ENCODE measurements at regions not wholly inside any gene's neighbourhood (a gene's known extent, or its start where the extent isn't known, plus 50 kb on each side); places are given as distances from the start of the nearest gene placed in this dataset.

DNA sequence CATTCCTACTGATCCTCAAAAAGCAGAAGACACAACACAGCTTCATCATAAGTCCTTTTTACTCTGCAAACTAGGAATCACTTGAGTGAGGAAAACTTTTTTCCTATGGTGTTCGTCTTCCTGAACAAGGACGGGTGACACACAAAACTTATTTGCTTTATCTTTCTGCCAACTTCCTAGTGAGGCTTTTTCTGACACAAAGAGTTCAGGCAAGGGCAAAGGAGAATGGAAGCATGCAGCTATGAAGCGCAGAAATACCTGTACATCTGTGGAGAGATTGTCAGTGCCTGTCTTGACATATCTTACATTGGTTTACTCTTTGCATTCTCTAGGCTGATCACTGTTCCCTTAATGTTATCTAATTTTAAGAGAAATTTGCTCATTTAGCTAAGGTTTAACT, 548.0 kb upstream of the IGFBP7 start:
- DNase-seq = no peak

DNA sequence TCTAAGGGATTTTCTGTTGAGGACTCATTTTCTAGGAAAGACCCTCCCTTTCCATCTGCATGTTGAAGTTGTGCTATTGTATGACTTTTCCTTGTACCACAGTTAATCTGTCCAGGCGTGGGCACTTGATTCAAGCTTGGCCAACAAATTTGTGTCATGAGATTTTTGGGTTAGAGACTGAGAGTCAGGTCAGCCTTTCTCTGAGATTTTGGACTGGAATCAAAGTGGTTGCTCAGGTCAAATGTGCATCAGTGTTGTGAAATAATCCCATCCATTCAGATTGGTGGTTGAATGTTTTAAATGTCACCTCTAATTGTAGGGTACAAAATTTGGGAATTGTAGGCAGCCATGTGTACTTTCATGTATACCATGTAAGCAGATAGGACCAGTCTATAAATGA, 545.2 kb upstream of the IGFBP7 start:
- DNase-seq = no peak

DNA sequence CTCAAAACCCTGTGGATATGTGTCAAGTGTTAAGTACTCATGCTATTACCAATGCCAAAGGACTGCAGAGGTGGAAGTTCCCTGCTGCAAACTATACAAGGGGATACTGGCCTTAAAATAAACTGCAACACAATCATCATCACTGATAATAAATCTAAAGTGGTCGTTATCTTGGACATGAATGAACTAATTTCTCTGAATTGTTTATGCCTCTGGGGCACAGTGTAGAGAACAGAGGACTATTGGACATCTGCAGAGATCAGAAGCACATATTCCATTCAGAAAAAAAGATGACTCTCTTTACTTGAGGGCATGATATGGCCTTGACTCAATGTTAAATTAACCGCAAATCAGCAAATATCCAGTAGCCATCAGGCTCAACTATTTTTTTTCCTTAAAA, 542.6 kb upstream of the IGFBP7 start:
- no peak for DNase-seq

DNA sequence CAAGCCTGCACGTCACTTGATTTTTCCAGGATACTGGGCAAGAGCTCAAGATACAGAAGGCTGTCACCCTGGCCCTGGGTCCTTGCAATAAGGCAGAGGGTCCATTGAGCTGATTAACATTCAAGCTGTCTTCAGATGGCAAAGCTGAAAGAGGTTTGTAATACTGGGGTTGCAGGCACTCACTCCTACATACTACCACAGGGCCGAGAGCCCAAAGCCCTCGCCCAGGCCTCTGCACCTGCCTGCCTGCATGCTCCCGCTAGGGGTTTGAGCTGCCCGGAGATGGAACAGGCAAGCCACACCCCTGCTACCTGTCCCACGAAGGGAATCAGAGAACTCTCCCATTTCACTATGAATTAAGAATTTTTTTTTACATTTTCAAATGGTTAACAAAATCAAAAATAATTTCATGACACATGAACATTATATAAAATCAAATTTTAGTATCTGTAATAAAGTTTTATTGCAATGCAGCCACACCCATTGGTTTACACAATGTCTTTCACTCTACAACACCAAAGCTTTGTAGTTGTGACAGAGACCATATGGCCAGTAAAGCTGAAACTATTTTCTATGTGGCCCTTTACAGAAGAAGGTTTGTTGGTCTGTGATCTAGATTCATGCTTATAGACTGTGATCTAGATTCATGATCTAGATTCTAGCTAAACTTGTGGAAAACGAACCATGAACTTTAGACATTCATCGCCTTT, 530.4 kb upstream of the IGFBP7 start:
- no peak for DNase-seq

DNA sequence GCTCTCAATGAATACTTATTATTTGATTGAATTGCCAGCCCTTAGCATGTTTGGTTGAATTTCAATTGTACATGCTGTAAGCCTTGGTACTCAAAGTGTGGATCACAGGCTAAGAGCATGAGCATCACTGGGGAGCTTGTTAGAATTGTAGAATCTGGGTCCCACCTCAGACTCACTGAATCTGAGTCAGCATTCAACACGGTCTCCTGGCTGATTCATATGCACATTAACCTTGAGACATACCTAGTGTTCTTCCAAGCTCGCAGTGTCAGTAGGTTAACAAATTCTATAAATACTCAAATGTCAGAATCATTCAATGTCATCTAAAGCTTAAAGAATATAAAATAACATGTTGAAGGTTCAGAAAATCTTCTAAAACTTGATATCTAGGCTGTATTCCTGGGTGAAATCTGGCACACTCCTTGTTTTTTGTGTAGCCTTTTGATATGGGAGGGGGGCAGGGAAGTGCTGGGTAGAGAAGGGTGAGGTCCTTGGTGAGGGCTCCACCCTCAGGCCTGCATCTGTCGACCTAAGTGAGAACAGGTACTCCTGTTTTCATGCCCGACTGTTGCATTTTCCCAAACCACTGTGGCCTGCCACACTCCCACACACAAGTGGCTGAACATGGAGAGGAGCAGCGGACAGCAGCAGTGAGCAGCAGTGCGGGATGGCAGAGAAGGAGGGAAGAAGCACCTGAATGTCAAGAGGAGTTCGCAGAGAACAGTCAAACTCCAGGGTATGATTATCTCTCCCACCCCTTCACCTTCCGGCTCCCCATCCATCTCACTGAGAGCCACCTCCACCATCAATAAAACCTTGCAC, 529.6 kb upstream of the IGFBP7 start:
- DNase-seq = no peak

DNA sequence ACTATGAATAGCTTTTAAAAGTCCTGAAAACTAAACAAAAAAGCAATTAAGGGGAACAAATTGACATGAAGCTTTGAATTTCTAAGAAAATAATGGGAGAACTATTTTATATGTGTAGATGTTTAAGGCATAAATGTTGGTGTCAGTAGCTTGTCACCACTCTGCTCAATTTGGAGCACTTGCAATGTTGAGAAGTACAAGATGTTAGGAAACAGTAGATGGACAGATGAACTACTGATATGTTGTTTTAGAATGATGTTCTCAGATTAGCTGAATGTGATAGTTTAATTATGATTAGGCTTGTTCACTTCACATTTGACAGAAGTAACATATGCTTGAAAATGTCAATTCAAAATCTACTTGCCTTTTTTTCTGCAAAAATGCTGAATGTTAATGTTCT, 525.7 kb upstream of the IGFBP7 start:
- DNase-seq = no peak

DNA sequence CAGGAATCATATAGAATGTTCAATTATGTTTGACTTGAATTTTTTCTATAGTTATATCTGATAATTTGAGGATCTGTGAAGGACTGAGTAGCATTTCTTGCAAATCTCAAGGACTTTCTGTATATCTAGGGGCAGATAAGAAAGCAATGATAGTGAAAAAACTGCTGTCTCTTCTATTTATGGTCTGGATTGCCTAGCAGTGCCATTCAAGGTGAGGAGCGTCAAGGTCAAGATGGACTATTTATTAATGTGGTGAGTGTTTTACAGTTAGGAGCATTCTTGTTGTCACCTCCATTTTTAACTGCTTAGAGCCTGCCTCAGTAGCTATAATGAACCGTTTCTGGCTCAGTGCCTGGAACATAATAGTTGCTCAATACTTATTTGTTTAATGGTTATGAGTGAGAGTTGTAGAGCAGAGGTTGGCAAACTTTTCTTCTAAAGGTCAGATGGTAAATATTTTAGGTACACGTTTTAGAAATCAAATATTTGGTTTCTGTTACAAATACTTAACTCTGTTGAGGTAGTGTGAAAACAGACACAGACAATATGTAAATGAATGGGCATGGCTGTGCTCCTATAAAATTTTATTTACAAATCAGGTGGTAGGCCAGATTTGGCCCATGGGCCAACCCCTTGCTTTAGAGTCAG, 523.2 kb upstream of the IGFBP7 start:
- DNase-seq = no peak

DNA sequence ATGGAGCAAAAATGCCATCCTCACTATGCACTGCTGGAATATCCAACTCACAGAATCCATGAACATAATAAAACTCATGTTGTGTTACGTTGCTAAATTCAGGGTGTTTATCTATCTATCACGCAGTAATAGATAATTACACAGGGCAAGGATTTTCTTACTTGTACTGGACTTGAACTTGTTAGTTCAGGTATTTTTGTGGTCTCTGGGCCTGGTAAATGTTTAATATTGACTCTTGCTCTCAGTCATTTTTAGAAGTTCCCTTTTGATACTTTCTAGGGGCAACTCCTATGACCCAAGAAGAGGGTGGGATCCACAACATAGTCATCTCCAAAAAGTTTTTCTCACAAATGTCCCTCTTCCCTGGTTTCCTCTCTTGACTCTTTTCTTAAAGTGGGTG, 522.4 kb upstream of the IGFBP7 start:
- no peak for DNase-seq

DNA sequence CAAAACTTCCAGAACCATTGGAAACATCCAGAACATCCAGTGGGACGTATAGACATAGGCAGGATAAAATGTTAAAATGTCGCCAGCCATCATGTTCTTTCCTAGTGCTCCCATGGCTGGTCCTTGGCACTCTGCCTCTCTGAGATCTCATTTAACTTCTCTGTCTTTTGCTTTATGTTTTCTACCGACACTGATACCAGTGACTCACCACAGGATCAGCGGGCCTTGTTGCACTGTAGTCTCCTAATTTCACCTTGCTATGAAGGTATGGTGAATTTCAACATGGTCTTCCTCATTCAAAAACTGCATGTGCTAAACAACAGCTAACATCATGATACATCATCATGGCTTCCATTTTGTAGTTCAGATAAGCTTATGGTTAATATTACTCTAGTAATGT, 521.0 kb upstream of the IGFBP7 start:
- DNase-seq = no peak

DNA sequence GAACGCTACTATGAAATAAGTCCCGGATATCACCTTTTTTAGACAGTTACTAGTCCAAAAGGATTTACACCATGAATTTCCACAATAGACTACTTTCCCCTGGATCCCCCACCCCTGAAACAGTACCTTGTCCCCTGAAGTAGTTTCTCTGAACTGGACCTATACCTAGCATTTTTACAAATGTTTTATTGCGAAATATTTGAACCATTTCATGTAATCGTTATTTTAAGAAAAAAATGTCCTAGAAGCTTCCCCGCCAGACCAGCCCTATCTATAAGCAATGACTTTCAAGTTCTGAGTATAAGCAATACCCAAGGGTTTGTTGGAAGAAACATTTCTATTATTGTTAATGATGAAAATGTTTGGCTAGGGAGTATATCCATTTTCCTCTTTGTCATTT, 517.8 kb upstream of the IGFBP7 start:
- DNase-seq = no peak

DNA sequence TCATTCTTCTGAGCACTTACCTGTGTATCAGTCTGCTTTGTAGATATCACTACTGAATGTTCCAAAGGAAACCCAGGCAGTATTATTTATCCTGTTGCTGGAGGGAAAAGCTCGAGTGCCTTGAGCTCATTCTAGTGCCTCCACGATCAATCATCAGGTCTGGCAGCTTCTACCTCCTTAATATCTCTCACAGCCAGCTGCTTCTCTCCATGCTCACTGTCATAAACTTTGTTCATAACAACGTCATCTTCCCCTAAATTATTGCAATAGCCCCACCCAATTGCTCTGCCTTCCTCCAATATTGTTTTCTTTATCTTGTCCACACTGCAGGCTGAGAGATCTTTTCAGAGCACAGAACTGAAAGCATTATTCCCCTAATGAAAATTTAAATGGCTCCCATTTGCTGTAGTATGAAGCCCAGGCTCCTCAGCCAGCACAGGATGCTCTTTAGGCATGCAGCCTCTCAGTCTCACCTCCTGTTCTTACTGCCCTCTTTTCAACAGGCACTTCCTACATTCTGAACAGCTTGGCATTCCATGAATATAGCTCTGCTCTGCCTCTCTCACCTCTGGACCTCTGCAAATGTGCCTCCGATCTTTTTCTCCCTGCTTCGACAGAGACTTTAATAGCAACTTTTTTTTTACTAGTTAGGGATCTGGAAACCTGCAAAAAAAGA, 504.2 kb upstream of the IGFBP7 start:
- DNase-seq = no peak

DNA sequence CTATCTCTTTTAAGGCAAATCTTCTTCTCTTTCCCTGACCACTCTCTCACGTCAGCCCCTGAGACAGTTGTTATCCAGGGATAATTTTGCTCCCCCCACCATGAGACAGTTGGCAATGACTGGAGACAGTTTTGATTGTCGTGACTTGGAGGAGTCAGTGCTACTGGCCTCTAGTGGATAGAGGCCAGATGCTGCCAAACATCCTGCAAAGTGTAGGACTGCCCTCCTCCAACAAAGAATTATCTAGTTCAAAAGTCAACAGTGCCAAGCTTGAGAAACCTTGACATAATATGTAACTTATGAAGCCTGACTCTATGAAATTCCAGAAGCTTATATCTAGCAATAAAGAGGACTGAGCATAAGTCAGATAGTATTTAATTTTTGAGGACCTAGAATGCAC, 502.1 kb upstream of the IGFBP7 start:
- no peak for DNase-seq

DNA sequence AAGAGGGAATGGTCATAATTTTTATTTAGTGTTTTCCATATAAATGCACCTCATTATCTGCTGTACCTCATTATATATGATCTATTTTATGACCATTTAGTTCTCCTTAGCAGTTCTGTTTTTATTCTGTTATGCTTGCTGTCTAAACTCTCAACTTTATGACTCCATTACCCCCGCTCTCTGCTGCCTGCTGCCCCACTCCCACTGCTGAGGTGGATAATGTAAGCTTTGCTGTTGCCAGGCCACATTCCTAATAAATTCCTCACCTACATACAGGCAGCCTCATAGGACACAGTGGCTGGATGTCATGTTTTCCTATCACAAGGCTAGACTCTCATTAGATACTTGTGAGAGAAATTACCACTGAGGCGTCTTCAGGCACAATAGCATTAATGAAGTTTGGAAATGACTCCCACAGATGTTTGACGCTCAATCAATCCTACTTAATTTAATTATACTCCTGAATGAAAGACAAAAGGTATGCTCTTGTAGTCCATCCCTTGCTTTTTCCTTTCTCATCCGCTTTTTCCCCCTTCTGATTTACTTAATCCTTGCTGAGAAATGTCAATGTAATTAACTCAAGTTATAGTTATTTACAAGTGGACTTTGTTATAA, 497.5 kb upstream of the IGFBP7 start:
- DNase-seq = no peak

DNA sequence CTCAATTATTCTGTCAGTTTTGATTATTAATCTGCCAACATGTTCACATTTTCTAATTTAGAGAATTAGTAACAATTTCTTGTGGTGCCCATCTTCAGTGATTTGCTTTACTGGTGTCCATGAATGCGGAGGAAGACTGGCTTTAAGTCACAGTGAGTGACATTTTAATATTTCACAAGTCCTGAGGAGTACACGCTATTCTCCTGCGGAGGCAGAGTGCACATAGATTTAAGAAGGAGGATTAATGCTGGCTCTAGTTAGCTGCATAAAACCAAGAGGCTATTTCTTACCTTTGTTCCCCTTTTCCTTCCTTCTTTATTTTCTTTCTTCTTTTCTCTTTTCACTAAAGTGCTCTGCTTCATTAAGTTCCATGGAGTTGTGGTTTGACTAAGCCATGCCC, 495.2 kb upstream of the IGFBP7 start:
- no peak for DNase-seq

DNA sequence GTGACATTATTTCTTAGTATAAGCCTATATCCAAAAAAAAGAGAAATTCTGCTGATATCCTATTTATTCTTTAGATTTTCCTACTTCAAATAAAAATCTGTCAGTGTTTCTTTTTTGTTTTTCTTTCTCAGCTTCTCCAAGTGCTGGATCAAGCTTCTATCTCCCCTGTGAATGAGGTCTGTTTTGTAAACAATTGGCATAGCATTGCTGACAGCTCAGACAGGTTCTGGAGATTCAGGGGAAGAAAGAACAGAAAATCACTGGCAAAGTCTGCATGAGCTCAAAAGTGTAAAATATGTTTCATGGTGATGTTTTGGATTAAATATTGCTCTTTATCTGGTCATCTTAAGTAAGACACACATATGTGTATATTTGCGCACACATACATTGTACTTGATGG, 492.0 kb upstream of the IGFBP7 start:
- DNase-seq = no peak

DNA sequence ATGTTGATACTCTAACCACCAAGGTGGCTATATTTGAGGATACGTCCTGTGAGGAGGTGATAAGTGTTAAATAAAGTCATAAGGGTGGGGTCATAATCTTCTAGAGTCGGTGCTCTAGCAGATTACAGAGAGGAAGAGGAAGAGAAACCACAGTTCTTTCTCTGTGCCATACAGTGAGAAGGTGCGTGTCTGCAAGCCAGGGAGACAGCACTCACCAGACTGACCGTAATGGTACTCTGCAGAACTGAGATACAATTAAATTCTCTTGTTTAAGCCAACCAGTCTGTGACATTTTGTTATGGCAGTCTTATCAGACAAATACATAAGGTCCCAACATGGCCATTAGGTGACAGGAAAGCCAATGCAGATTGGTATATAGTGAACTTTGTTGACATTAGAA, 480.9 kb upstream of the IGFBP7 start:
- no peak for DNase-seq

DNA sequence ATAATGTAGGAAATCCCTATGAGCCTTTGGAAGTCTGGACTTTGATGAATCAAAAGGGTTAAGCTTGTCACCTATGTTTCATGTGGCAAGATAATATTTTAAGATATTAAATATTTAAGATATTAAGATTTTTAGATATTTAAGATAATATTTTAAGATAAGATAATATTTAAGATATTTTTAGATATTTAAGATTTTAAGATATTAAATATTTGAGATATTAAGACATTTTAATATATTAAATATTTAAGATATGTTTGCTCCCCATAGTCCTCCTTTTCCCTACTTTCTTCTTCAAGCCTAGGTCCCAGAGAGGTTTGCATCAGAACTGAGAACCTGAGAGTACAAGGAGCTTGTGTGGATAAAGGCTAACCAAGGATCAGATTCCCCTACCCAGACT, 478.4 kb upstream of the IGFBP7 start:
- no peak for DNase-seq

DNA sequence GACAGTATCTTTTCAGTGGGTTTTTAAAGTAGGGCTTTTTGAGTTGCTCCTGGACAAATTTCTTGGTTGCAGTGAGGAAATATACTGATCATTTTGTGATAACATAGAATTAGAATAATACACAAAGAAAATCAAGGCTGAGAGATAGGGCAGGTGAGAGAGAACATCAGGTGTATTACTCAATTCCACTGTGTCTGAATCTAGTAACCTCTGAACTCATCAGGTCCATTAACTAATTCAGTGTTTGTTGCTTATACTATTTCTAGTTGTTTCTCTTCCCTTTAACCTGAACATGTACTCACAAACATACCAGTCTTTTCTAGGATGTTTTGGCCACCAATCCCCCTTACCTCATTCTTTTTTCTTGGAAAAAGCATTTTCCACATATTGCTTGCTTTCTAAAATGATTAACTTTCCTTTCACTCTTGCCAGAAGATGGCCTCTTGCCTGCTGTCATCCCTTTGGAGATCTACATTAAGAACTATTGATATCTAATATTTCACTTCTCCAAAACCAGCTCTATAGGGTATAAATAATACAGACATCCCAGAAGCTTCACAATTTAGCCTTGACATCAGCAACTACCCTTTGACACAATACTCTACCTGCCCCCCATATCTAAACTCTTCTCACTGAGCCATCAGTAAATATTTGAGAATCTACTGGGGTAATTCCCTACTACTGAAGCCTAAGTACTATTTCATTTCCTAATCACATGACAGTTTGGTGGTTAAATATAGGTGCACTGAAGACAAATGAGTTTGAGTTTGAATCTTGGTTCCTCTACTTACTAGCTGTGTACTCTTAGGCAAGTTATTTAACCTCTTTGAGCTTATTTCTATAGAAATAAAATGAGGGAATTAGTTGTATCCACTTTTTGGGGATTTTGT, 470.8 kb upstream of the IGFBP7 start:
- DNase-seq = no peak

DNA sequence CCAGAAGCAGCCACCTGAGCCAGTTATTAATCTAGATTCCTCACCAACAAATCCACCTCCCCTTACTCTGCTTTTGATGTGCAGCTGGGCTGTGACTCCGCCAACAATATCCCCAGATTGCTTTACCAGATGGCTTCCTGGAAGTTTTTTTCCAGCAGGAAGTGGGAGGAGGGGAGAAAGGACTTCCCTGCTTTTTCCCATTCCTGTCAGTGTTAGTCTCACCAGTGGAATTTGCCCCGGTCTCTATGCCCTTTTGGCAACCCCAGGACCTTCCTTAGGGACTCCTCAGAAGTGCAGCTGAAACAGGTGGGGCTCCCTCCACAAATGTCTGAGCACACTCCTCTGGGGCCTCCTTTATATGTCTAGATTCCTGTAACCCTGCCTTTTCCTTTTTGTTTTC, 465.2 kb upstream of the IGFBP7 start:
- DNase-seq = no peak

DNA sequence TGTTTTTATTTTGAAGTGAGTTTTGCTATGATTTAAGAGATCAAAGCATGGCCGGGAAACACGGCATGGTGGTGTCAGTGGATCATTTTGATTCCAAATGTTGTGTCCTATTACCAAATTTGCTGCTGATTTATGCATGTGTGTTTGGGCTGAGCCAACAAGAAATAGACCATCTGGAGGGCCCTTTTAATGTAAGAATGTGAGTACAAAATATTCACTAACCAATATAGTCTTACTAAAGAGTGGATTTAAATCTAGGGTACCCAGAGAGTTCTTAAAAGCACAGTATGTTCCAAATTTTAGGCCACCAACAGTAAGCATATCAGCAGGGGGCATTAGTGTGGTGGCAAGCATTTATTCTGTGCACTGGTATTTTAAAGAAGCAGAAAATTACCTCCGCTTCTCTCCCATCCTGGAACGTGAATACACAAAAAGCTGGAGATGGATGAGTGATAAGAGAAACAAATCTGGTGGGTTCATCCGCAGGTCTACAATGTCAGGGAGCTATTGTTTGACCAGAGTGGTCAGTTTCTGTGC, 444.4 kb upstream of the IGFBP7 start:
- DNase-seq = no peak

DNA sequence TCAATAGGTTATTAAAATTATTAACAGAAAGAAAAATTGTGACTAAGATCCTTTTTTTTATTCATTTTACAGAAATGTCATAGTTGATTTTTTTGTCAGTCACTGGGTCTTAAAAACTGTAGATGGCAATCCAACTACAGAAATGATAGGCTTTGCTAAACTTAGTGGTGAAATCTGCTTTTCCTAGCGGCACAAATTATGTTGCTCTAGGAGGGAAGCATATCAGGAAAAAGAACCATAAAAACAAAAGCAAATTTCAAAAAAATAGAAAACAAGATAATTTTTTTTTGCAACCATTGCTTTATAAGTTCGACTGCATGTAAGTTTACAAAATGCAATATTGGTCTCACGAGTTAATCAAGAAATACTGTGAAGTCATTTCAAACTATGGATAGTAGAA, 443.5 kb upstream of the IGFBP7 start:
- DNase-seq = no peak

DNA sequence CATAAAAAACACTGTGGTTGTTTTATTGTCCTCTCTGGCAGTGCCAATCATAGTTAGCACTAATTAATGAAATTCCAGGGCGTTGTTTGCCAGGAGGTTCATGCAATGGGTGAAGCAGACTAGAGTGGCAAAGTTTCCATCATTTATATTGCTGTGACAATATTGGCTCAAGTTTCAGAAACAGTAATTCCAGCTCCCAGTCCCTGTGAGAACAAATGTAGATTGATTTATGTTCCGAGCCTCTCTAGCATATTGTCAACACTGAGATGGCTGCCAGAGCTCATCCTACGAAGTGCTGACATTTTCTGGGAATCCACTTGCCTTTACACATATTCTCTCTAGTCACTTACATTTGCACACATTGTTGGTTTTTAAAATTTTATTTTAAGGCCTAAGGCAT, 440.0 kb upstream of the IGFBP7 start:
- DNase-seq = peak; percentile 93

Data from NCI-H1694 treated with DMSO at 0.1 percent for 48 hours (cell line).